K562 (cell line): ENCODE measurements at regions not wholly inside any gene's neighbourhood (a gene's known extent, or its start where the extent isn't known, plus 50 kb on each side); places are given as distances from the start of the nearest gene placed in this dataset.

ENCODE experiments used
- CHD1 ChIP-seq: fragments of 200-600 bp; sonication (generic); IDR thresholded peaks from one replicate; pipeline ENCODE4 v1.6.1; 2012; ENCODE audit warnings: mild to moderate bottlenecking, moderate library complexity, low read length, inconsistent platforms
- FOXJ3 ChIP-seq: sonication (generic); formaldehyde crosslinking; IDR thresholded peaks from 2 replicates; pipeline ENCODE4 v1.4.0; 2020; ENCODE audit warnings: mild to moderate bottlenecking, missing genetic modification reagents
- HMGN3 ChIP-seq: IDR thresholded peaks from 2 replicates; pipeline ENCODE4 v1.6.1; 2011; ENCODE audit warnings: borderline replicate concordance, low read depth, mild to moderate bottlenecking, mixed read lengths, low read length; ENCODE audit not compliant: insufficient read length; ENCODE audit errors: extremely low read depth
- NCOA6 ChIP-seq: fragments of 450-650 bp; IDR thresholded peaks from 2 replicates; pipeline ENCODE4 v1.6.1; 2017; ENCODE audit warnings: mild to moderate bottlenecking
- POLR2B ChIP-seq: fragments of 450-650 bp; IDR thresholded peaks from 2 replicates; pipeline ENCODE4 v1.6.1; 2018; ENCODE audit warnings: low read depth; ENCODE audit not compliant: partially characterized antibody
- POLR2H ChIP-seq: IDR thresholded peaks from 2 replicates; pipeline ENCODE4 v1.6.1; 2016; ENCODE audit warnings: missing genetic modification characterization, low read depth, mild to moderate bottlenecking, control low read depth, missing compliant biosample characterization, moderate library complexity
- RBM34 ChIP-seq: fragments of 200-400 bp; formaldehyde crosslinking; IDR thresholded peaks from 2 replicates; pipeline ENCODE4 v1.6.1; 2018; ENCODE audit warnings: low read length, borderline replicate concordance; ENCODE audit not compliant: insufficient read depth
- SLC30A9 ChIP-seq: fragments of 250-450 bp; sonication (Bioruptor Pico); IDR thresholded peaks from 2 replicates; pipeline ENCODE4 v1.8.0; 2022; ENCODE audit warnings: mild to moderate bottlenecking, moderate library complexity
- ZNF347 ChIP-seq: fragments of 450-650 bp; formaldehyde crosslinking; IDR thresholded peaks from 2 replicates; pipeline ENCODE4 v1.4.0; 2020; ENCODE audit warnings: low read depth, mild to moderate bottlenecking, moderate library complexity
- ZNF408 ChIP-seq: fragments of 250-450 bp; sonication (Bioruptor Pico); IDR thresholded peaks from 2 replicates; pipeline ENCODE4 v1.4.0; 2020; ENCODE audit warnings: low read depth, mild to moderate bottlenecking, moderate library complexity
- TF ChIP-seq, protein P1 (sequence below): sonication (generic); formaldehyde crosslinking; IDR thresholded peaks from 2 replicates; pipeline ENCODE4 v1.8.0; 2022; ENCODE audit warnings: missing genetic modification reagents, mild to moderate bottlenecking, borderline replicate concordance
- TF ChIP-seq, protein P2 (sequence below): sonication (generic); formaldehyde crosslinking; IDR thresholded peaks from 2 replicates; pipeline ENCODE4 v1.8.0; 2022; ENCODE audit warnings: missing genetic modification reagents, mild to moderate bottlenecking, borderline replicate concordance
- TF ChIP-seq, protein P3 (sequence below): fragments of 250-450 bp; sonication (Bioruptor Pico); IDR thresholded peaks from 2 replicates; pipeline ENCODE4 v1.4.0; 2020; ENCODE audit warnings: borderline replicate concordance

DNA sequence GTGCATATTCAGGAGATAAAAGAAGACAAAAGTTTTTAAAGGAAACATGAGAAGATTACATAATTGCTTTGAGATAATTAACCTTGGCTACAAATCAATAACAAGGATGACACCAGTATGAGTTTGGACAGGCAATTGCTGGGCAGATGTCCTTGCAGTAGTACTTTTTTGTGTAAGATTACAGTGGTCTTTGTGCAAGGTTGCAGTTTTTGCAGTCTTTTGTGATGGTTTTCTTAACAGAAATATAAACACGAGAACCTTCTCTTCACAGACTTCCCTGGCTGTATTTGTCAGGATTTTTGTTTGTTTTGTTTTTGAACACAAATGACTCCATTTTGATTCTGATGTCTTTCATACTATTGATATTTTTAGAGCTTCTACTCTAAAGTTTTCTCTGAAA is 128.3 kb upstream of the ALCAM start (continued):
- TF ChIP-seq, protein P1, sequence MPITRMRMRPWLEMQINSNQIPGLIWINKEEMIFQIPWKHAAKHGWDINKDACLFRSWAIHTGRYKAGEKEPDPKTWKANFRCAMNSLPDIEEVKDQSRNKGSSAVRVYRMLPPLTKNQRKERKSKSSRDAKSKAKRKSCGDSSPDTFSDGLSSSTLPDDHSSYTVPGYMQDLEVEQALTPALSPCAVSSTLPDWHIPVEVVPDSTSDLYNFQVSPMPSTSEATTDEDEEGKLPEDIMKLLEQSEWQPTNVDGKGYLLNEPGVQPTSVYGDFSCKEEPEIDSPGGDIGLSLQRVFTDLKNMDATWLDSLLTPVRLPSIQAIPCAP: no peak
- TF ChIP-seq, protein P2, sequence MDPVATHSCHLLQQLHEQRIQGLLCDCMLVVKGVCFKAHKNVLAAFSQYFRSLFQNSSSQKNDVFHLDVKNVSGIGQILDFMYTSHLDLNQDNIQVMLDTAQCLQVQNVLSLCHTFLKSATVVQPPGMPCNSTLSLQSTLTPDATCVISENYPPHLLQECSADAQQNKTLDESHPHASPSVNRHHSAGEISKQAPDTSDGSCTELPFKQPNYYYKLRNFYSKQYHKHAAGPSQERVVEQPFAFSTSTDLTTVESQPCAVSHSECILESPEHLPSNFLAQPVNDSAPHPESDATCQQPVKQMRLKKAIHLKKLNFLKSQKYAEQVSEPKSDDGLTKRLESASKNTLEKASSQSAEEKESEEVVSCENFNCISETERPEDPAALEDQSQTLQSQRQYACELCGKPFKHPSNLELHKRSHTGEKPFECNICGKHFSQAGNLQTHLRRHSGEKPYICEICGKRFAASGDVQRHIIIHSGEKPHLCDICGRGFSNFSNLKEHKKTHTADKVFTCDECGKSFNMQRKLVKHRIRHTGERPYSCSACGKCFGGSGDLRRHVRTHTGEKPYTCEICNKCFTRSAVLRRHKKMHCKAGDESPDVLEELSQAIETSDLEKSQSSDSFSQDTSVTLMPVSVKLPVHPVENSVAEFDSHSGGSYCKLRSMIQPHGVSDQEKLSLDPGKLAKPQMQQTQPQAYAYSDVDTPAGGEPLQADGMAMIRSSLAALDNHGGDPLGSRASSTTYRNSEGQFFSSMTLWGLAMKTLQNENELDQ: no peak
- no peak for TF ChIP-seq POLR2H (tag)
- TF ChIP-seq RBM34: no peak
- no peak for TF ChIP-seq POLR2B
- no peak for TF ChIP-seq ZNF347 (CRISPR knock-in tag)
- TF ChIP-seq FOXJ3 (CRISPR knock-in tag): no peak
- TF ChIP-seq CHD1: no peak
- TF ChIP-seq ZNF408 (CRISPR knock-in tag): no peak
- no peak for TF ChIP-seq HMGN3
- TF ChIP-seq NCOA6: no peak
- no peak for TF ChIP-seq SLC30A9 (CRISPR knock-in tag)
- TF ChIP-seq, protein P3, sequence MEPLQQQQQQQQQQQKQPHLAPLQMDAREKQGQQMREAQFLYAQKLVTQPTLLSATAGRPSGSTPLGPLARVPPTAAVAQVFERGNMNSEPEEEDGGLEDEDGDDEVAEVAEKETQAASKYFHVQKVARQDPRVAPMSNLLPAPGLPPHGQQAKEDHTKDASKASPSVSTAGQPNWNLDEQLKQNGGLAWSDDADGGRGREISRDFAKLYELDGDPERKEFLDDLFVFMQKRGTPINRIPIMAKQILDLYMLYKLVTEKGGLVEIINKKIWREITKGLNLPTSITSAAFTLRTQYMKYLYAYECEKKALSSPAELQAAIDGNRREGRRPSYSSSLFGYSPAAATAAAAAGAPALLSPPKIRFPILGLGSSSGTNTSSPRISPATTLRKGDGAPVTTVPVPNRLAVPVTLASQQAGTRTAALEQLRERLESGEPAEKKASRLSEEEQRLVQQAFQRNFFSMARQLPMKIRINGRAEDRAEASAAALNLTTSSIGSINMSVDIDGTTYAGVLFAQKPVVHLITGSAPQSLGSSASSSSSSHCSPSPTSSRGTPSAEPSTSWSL (CRISPR knock-in tag): no peak
